HepG2 (cell line): ENCODE measurements at regions not wholly inside any gene's neighbourhood (a gene's known extent, or its start where the extent isn't known, plus 50 kb on each side); places are given as distances from the start of the nearest gene placed in this dataset.

ENCODE experiments used
- ATAC-seq: fragments of 200-7000 bp; cut with Tn5 transposase; 3 replicates; pipeline ENCODE4 v1.9.1; 2020; ENCODE audit warnings: mild to moderate bottlenecking, moderate library complexity
- BruUV-seq: library from RNA; stranded (reverse); fragments of 400-500 nt; replicated peaks from 2 replicates; lab custom pipeline; 2021; lab: Mats Ljungman, UMichigan
- CTCF ChIA-PET: fragments of 300-600 bp; formaldehyde crosslinking; extraction: SDS; loops from one replicate; lab custom pipeline; 2021; ENCODE audit warnings: low total read pairs, inconsistent platforms, low intra/inter-chr PET ratio; lab: Yijun Ruan, JAX
- POLR2A ChIA-PET: fragments of 350-600 bp; sonication (Branson Sonifier 250); formaldehyde crosslinking; loops from one replicate; lab custom pipeline; 2020; ENCODE audit warnings: antibody characterized with exemption, inconsistent platforms; lab: Yijun Ruan, JAX
- DNase-seq: peaks from one replicate; pipeline ENCODE4 v3.0.0-alpha.2; 2015; ENCODE audit warnings: low spot score
- FAIRE-seq: peaks from 3 replicates; lab custom pipeline; 2011; peaks lifted over from hg19 to GRCh38; lab: Jason Lieb, UNC
- H2AFZ ChIP-seq: one replicate; pipeline ENCODE4 v1.6.1; 2011; ENCODE audit warnings: low read length, inconsistent platforms
- H3K27ac ChIP-seq: fragments of 300-600 bp; 3 replicates; pipeline ENCODE4 v1.8.0; 2011; ENCODE audit warnings: mixed run types, mild to moderate bottlenecking, mixed read lengths, low read length, inconsistent platforms; ENCODE audit not compliant: insufficient read depth; ENCODE audit errors: extremely low read length
- H3K27me3 ChIP-seq, 2 experiments: fragments of 200-600 bp in 1 of 2; 2 replicates in 1 of 2; 3 replicates in 1 of 2; pipeline versions ENCODE4 v1.6.0 to v1.8.0; 2011; ENCODE audit warnings: low read length in 2 of 2, mild to moderate bottlenecking in 2 of 2, moderate library complexity in 2 of 2, inconsistent platforms in 1 of 2; ENCODE audit not compliant: insufficient read depth in 2 of 2, control insufficient read depth in 1 of 2
- H3K36me3 ChIP-seq, 2 experiments: fragments of 200-600 bp in 1 of 2; replicated peaks in 1 of 2; 2 replicates in 1 of 2; 3 replicates in 1 of 2; pipeline versions ENCODE4 v1.5.1 to v1.8.0; 2011; ENCODE audit warnings: low read length in 2 of 2, inconsistent platforms in 1 of 2; ENCODE audit not compliant: insufficient read depth in 2 of 2, control insufficient read depth in 1 of 2
- H3K4me1 ChIP-seq: 2 replicates; pipeline ENCODE4 v1.5.1; 2012; ENCODE audit warnings: low read length, inconsistent platforms; ENCODE audit not compliant: insufficient read depth
- H3K4me2 ChIP-seq: 2 replicates; pipeline ENCODE4 v1.6.0; 2011; ENCODE audit warnings: low read depth, low read length, inconsistent platforms
- H3K4me3 ChIP-seq, 3 experiments: fragments of 200-600 bp in 1 of 3; sonication (generic), shearing (Covaris generic) in 1 of 3; replicated peaks in 1 of 3; 2 replicates each; pipeline ENCODE4 v1.5.1; 2011 to 2016; ENCODE audit warnings: low read length in 3 of 3, inconsistent platforms in 2 of 3, low read depth in 2 of 3, mild to moderate bottlenecking in 2 of 3, control low read depth in 1 of 3, mixed read lengths in 1 of 3; ENCODE audit not compliant: insufficient read depth in 1 of 3
- H3K79me2 ChIP-seq: one replicate; pipeline ENCODE4 v1.6.1; 2011; ENCODE audit warnings: low read length, inconsistent platforms; ENCODE audit not compliant: insufficient read depth
- H3K9ac ChIP-seq: 2 replicates; pipeline ENCODE4 v1.6.0; 2011; ENCODE audit warnings: mild to moderate bottlenecking, low read depth, low read length, inconsistent platforms; ENCODE audit not compliant: insufficient read depth
- H3K9me3 ChIP-seq: 2 replicates; pipeline ENCODE4 v1.5.1; 2012; ENCODE audit warnings: mild to moderate bottlenecking, low read length
- H4K20me1 ChIP-seq: 2 replicates; pipeline ENCODE4 v1.6.0; 2011; ENCODE audit warnings: inconsistent platforms, mild to moderate bottlenecking, low read length, moderate library complexity; ENCODE audit not compliant: insufficient read depth
- CCAR2 ChIP-seq: fragments of 200-400 bp; formaldehyde crosslinking; optimal IDR thresholded peaks from 2 replicates; pipeline ENCODE3; 2018; ENCODE audit warnings: low read depth, mild to moderate bottlenecking, low read length, moderate library complexity
- IKZF1 ChIP-seq: fragments of 450-650 bp; IDR thresholded peaks from 2 replicates; pipeline ENCODE4 v1.7.1; 2016
- REST ChIP-seq, 2 experiments: IDR thresholded peaks; 2 replicates each; pipeline ENCODE4 v1.6.1; 2011 to 2012; ENCODE audit warnings: low read length in 2 of 2, borderline replicate concordance in 1 of 2, low read depth in 1 of 2, mild to moderate bottlenecking in 1 of 2, moderate library complexity in 1 of 2
- TEAD2 ChIP-seq: sonication (generic); formaldehyde crosslinking; IDR thresholded peaks from 2 replicates; pipeline ENCODE4 v1.9.0; 2021; ENCODE audit warnings: missing genetic modification reagents
- ZNF138 ChIP-seq: sonication (generic); formaldehyde crosslinking; IDR thresholded peaks from 2 replicates; pipeline ENCODE4 v1.5.0; 2020; ENCODE audit warnings: mild to moderate bottlenecking, low read depth, missing genetic modification reagents
- ZNF24 ChIP-seq: fragments of 450-650 bp; IDR thresholded peaks from 2 replicates; pipeline ENCODE4 v1.6.1; 2017; ENCODE audit warnings: antibody characterized with exemption, mild to moderate bottlenecking
- WGBS: methylation state at CpG from one replicate; pipeline ENCODE4 v1.1.6; 2017; ENCODE audit warnings: low lambda C conversion rate; 5-methylcytosine and 5-hydroxymethylcytosine counted together
- in situ Hi-C: cut with HindIII; loops from 2 replicates; pipeline ENCODE4 v1.10.0; 2017; ENCODE audit warnings: low pct_unique_long_range_greater_than_20kb; ENCODE audit not compliant: extremely low pct_ligation_motif_present
- intact Hi-C: fragments of 100-400 bp; cut with micrococcal nuclease; formaldehyde crosslinking; loops from one replicate; pipeline ENCODE4 v1.10.0; 2022; ENCODE audit not compliant: unreplicated experiment

GRCh38 chr11:98729118-98729517 lies 291.6 kb upstream of the CNTN5 start:
- no peak for DNase-seq

More at GRCh38 chr11:98729118-98729517, 291.6 kb upstream of the CNTN5 start:
- Histone ChIP-seq H2AFZ (no peak overlapping the region), H3K79me2 (no peaks in the 10 kb centered on the region), H3K9me3 (peaks cover 14% of the 10 kb centered on the region; the same call in 1 of the 2 replicates), H3K27ac (no peak overlapping the region), H3K4me3 (no peak overlapping the region), H3K36me3 (no peaks in the 10 kb centered on the region), H3K27me3 (no peaks in the 10 kb centered on the region), H3K4me2 (no peak overlapping the region), H3K4me1 (no peaks in the 10 kb centered on the region), H4K20me1 (no peaks in the 10 kb centered on the region), H3K9ac (no peak overlapping the region)
- ChIA-PET POLR2A (no interaction called here), CTCF (no interaction called here)
- intact Hi-C loops (no loop called here), in situ Hi-C loops (no loop called here)
- no peak for TF ChIP-seq REST (IDR thresholded peaks at IDR 0.05; ENCODE audit: borderline replicate concordance in 1 of 2, low read depth in 1 of 2, low read length in 2 of 2)
- no peak for TF ChIP-seq IKZF1
- TF ChIP-seq TEAD2 (CRISPR knock-in tag), result no peak
- TF ChIP-seq CCAR2, result no peak
- no peak for TF ChIP-seq ZNF138 (CRISPR knock-in tag)
- no peak for TF ChIP-seq ZNF24
- ATAC-seq, result no peak
- no TSS peak for BruUV-seq
- FAIRE-seq, result no peak
- 16% methylated on average over 6 of the region's 6 CpGs for WGBS
